GM18502 (cell line): ENCODE measurements at regions not wholly inside any gene's neighbourhood (a gene's known extent, or its start where the extent isn't known, plus 50 kb on each side); places are given as distances from the start of the nearest gene placed in this dataset.

Experiments
- ATAC-seq: cut with Tn5 transposase; IDR thresholded peaks from one replicate; pipeline ENCODE4 v1.9.1; 2021; ENCODE audit warnings: mild to moderate bottlenecking; ENCODE audit not compliant: unreplicated experiment, poor library complexity

DNA sequence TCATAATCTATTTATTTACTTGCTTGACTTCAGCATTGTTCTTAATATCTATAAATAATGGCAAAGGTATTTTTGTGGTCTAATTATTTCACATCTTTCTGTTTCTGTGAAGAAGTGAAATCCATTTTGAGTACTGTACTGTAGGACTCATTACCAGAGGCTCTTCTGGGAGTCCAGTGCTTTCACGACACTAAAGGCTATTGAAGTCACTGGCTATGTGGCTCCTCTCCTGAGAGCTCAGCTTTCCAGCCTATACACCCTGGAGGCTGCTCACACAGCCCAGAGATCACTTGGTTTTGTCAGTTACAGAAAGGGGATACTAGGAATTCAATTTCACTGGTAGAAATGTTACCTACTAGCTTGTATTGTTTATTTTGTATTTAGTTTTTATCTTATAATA is 547.3 kb downstream of the TAF11L14 start:
- ATAC-seq, result no peak

- no peak for ATAC-seq
Measured at GRCh38 chr5:18195910-18196309, 561.6 kb downstream of the TAF11L14 start.

DNA sequence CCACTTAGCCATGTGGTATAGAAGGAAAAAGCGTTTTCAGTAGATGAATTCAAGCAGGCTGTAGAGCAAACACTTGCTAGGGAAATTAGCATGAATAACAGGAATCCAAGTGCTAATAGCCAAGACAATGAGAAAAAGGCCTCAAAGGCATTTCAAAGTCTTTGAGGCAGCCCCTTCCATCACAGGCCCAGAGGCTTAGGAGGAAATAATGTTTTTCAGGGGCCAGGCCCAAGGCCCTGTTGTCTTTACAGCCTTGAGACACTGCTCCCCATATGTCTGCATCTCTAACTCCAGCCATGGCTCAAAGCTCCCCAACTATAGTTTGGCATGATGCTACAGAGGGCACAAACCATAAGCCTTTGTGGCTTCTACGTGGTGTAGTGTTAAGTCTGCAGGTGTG is 563.5 kb downstream of the TAF11L14 start:
- no peak for ATAC-seq

- ATAC-seq, result no peak
Measured at GRCh38 chr5:18202164-18202563, 567.9 kb downstream of the TAF11L14 start.

DNA sequence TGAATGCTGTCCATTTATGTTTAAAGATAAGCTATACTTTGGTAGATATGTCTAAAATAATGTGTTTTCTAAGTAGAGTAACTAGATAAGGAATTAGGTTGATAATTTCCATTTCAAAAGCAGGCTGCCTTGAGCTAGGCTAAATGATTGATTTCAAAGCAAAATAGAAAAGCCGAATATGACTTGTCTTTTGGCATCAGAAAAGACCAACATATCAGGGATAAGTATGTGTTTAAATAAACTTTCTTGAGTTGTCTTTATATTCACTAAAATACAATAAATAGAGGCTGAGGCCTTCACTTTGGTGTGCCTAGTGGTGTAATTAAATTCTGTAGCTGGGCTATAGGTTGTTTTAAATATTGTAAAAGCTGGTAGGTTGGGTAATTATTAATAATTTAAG is 569.0 kb downstream of the TAF11L14 start:
- ATAC-seq, result no peak

DNA sequence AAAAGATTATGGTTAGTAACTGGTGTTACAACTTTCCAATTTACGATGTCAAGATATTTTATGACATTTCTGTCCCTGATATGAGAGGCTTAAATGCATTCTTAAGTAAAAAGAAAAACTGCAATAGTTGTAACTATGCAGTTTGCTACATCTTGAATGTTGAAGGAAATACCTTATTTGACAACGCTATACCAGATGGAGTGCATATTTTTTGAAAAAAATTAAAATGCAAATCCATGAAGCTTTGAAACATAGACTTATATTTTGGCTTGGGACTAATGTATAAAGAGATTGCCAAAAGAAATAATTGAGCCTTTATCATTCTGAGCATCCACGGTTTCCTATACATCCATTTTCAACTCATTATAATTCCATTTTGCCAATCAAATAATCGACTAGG is 579.4 kb downstream of the TAF11L14 start:
- no peak for ATAC-seq

DNA sequence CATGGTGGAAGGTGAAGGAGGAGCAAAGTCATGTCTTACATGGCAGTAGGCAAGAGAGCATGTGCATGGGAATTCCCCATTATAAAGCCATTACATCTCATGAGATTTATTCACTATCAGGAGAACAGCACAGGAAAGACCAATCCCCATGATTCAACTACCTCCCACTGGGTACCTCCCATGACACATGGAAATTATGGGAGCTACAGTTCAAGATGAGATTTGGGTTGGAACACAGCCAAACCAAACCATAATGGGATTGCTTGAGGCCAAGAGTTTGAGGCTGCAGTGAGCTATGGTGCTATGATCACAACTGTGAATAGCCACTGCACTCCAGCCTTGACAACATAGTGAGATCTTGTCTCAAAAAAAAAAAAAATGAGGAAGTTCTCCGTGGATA is 581.8 kb downstream of the TAF11L14 start:
- ATAC-seq, result no peak

- no peak for ATAC-seq
Measured at GRCh38 chr5:18216729-18217128, 582.5 kb downstream of the TAF11L14 start.

DNA sequence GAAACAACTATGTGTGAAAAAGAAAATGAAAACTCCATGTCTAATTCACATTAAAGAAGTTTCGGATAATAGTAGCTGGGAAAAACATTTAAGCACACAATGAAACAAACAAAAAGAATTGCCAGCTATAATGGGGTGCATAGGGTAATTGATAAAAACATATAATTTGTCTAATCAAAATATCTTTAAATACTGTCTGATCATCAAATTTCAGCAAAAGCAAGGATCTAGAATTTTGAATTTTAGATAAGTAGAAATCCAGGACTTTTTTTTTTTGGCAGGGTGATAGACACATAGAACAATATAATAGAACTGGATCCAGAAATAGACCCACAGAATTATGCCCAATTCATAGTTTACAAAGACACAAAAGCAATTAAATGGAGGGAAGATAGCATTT is 585.0 kb downstream of the TAF11L14 start:
- no peak for ATAC-seq

- no peak for ATAC-seq
Measured at GRCh38 chr5:18220631-18221030, 586.4 kb downstream of the TAF11L14 start.

GRCh38 chr5:18236386-18236785 is 602.1 kb downstream of the TAF11L14 start:
- ATAC-seq, result no peak

DNA sequence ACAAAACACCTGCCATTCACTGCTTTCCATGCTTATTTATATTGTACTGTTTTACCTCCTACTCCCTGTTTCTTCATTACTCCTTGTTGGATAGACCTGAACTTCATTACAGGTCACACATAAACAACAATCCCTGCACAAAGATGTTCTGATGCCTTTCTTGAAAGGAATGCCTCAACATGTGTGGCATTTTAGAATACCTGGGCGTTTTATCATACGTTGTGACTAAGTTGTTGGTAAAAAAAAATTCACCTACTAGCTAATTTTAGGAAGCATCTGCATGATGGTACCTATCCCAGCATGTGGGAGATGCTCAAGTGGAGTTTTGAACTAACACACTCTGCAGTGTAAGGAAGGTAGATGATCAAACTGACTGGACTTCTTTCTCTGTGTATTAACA is 604.1 kb downstream of the TAF11L14 start:
- ATAC-seq, result no peak

GRCh38 chr5:18240971-18241370 is 606.7 kb downstream of the TAF11L14 start:
- no peak for ATAC-seq

GRCh38 chr5:18243846-18244245 is 609.6 kb downstream of the TAF11L14 start:
- ATAC-seq, result no peak

GRCh38 chr5:18244309-18244708 is 610.0 kb downstream of the TAF11L14 start:
- no peak for ATAC-seq

- ATAC-seq, result no peak
Measured at GRCh38 chr5:18252559-18252958, 618.3 kb downstream of the TAF11L14 start.

DNA sequence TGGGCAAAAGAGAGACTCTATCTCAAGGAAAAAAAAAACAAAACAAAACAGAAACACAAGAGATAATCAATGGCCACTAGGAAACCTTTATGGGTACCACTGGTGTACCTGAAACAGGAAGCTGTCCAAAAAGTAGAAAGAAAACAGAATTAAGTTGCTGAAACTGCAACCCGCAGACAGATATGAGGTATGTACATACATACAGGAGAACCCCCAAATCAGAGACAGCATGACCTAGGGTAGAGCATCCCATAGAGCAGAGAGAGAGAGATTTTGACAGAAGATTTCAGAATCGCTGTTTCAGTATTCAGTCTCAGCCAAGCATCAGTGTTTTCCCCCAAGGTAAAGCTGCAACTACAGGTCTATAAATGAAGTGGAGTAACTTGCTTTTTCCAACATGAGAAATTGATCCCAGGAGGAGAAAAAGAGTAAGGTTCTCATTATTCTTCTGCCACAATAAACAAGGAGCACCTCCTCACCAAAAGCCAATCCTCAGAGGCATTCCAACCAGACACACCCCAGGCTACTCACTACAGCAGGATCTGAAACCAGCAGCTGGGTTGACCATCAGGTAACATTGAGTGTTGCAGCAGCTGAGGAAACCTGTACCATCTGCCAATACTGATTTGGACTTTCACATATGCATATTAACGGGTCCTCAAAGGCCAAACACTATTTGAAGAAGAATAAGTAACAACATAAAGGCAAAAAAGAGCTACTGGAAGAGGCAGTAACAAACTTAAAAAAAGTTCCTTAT is 630.0 kb downstream of the TAF11L14 start:
- no peak for ATAC-seq

DNA sequence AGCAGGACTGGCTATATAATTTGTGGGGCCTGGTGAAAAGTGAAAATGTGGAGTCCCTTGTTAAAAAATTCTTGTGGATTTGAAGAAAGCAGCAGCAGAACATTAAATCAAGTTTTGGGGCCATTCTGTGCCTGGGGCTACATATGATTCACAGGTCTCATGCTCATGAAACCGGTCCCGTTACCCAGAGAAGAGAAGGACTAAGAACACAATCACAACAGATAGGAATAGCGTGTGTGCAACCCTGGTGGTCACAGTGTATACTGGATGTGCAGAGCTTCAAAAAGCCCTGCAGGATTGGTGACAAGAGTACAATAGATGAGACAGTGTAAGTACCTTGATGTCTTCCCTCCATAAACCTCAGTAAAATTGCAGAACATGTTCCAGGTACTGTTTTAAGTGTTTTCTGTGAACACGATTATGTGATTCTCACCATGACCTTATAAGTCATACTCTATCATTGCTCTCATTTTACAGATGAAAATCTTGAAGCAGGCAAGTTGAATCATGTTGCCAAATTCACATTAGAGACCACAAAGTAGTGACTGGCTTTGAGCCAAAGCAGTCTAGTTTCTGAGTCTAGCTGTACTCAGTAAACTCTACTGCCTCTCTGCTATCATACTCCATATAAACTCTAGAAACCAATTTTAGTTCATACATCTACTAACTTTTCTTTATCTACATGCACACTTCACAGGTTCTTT is 636.5 kb downstream of the TAF11L14 start:
- ATAC-seq, result no peak

- ATAC-seq, result no peak
Measured at GRCh38 chr5:18276939-18277338, 642.7 kb downstream of the TAF11L14 start.

- peak; percentile 47 for ATAC-seq
Measured at GRCh38 chr5:18281947-18282581, 647.8 kb downstream of the TAF11L14 start.

GRCh38 chr5:18285257-18285656 is 651.0 kb downstream of the TAF11L14 start:
- no peak for ATAC-seq
